Endothelial cell (in vitro differentiated cells): ENCODE measurements at regions not wholly inside any gene's neighbourhood (a gene's known extent, or its start where the extent isn't known, plus 50 kb on each side); places are given as distances from the start of the nearest gene placed in this dataset.

Source experiments
- DNase-seq: peaks from one replicate; pipeline ENCODE4 v3.0.0; 2021; ENCODE audit warnings: low spot score
- H3K27ac Mint-ChIP-seq: one replicate; pipeline ENCODE4 v1.8.0; 2021; ENCODE audit warnings: mixed read lengths, inconsistent platforms; ENCODE audit not compliant: unreplicated experiment
- H3K27me3 Mint-ChIP-seq: one replicate; pipeline ENCODE4 v1.8.0; 2021; ENCODE audit warnings: mild to moderate bottlenecking, moderate library complexity, mixed read lengths, inconsistent platforms; ENCODE audit not compliant: unreplicated experiment
- H3K36me3 Mint-ChIP-seq: one replicate; pipeline ENCODE4 v1.8.0; 2021; ENCODE audit warnings: mild to moderate bottlenecking, low read depth, mixed read lengths, inconsistent platforms; ENCODE audit not compliant: unreplicated experiment
- H3K4me1 Mint-ChIP-seq: one replicate; pipeline ENCODE4 v1.8.0; 2021; ENCODE audit warnings: mild to moderate bottlenecking, mixed read lengths, inconsistent platforms; ENCODE audit not compliant: unreplicated experiment
- H3K4me3 Mint-ChIP-seq: one replicate; pipeline ENCODE4 v1.8.0; 2021; ENCODE audit warnings: mild to moderate bottlenecking, mixed read lengths, inconsistent platforms; ENCODE audit not compliant: unreplicated experiment
- H3K9me3 Mint-ChIP-seq: one replicate; pipeline ENCODE4 v1.8.0; 2021; ENCODE audit warnings: mixed read lengths, inconsistent platforms; ENCODE audit not compliant: unreplicated experiment
- TF ChIP-seq, protein P1 (sequence below): fragments of 200-600 bp; sonication (generic); IDR thresholded peaks from one replicate; pipeline ENCODE4 v1.5.0; 2021; ENCODE audit warnings: antibody characterized with exemption; ENCODE audit not compliant: unreplicated experiment

DNA sequence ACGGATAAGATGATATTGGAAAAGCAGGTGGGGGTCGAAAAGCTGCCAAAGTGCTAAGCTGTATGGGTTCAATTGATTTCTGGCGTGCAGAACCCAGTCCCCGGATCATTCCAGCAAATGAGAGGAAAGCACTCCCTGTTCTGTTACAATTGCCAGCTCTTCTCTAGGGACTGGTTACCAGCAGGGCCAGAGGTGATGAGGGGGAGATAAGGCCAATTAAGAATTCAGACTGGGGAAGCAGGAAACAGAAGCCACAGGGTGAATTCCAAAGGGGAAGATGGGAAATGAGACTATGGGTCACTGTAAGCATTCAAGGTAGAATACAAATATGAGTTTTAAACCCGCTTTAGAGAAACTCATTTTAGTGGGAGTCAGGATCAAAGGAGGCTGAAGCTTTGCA, 349.4 kb upstream of the MAP3K7 start:
- no peak for DNase-seq
- H3K27ac Mint-ChIP-seq = no peak overlapping the region
- TF ChIP-seq, protein P1, sequence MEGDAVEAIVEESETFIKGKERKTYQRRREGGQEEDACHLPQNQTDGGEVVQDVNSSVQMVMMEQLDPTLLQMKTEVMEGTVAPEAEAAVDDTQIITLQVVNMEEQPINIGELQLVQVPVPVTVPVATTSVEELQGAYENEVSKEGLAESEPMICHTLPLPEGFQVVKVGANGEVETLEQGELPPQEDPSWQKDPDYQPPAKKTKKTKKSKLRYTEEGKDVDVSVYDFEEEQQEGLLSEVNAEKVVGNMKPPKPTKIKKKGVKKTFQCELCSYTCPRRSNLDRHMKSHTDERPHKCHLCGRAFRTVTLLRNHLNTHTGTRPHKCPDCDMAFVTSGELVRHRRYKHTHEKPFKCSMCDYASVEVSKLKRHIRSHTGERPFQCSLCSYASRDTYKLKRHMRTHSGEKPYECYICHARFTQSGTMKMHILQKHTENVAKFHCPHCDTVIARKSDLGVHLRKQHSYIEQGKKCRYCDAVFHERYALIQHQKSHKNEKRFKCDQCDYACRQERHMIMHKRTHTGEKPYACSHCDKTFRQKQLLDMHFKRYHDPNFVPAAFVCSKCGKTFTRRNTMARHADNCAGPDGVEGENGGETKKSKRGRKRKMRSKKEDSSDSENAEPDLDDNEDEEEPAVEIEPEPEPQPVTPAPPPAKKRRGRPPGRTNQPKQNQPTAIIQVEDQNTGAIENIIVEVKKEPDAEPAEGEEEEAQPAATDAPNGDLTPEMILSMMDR = no peak
- H3K4me1 Mint-ChIP-seq = peaks cover 21% of the 10 kb centered on the region
- no peak overlapping the region for H3K4me3 Mint-ChIP-seq
- no peaks in the 10 kb centered on the region for H3K27me3 Mint-ChIP-seq
- no peaks in the 10 kb centered on the region for H3K36me3 Mint-ChIP-seq
- no peaks in the 10 kb centered on the region for H3K9me3 Mint-ChIP-seq

DNA sequence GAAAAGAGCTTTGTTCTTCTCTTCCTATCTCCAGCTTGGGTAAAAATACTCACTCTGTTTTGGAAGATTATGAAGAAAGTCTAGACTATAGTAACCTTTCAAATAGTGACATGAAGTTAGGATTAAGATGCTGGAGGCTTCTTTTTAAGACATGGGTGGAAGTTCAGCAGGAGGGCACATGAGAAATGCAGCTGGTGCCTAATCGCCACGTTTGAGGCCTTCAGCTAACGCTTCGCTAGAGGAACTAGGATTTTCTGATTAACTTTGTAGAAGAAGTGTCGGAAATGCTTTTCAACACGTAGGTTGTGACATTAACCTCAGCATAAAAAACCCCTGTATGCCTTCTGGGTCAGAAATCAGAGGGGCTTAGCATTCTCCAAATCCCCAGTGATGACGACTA, 348.1 kb upstream of the MAP3K7 start:
- TF ChIP-seq, protein P1 = no peak
- peaks cover 17% of the 10 kb centered on the region for H3K4me1 Mint-ChIP-seq

DNA sequence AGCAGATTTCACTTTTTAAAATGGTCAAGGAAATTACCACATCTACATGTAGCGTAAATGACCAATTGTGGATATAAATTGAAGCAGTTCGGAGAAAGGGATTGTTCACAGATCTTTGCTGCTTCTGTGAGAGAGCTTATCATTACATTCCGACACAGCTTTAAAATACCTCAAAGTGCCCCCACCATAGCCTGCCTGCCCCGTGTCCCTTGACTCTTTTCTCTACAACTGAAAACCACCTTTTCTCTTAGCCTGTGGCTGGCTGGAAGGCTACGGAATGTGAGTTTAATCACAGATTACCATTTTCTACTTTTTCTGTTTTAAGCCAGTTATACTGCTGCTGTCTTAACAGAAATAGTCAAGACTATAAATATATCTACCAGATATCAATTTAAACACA, 347.2 kb upstream of the MAP3K7 start:
- no peak overlapping the region for H3K4me3 Mint-ChIP-seq
- no peaks in the 10 kb centered on the region for H3K36me3 Mint-ChIP-seq
- H3K4me1 Mint-ChIP-seq = peaks cover 17% of the 10 kb centered on the region
- no peak overlapping the region for H3K27ac Mint-ChIP-seq
- H3K9me3 Mint-ChIP-seq = no peaks in the 10 kb centered on the region
- H3K27me3 Mint-ChIP-seq = no peaks in the 10 kb centered on the region
- DNase-seq = no peak
- TF ChIP-seq, protein P1 = no peak

More for the DNA sequence above, 348.1 kb upstream of the MAP3K7 start:
- Mint-ChIP-seq H3K4me3 (no peak overlapping the region), H3K36me3 (no peaks in the 10 kb centered on the region), H3K27ac (no peak overlapping the region), H3K9me3 (no peaks in the 10 kb centered on the region), H3K27me3 (no peaks in the 10 kb centered on the region)
- DNase-seq = no peak

DNA sequence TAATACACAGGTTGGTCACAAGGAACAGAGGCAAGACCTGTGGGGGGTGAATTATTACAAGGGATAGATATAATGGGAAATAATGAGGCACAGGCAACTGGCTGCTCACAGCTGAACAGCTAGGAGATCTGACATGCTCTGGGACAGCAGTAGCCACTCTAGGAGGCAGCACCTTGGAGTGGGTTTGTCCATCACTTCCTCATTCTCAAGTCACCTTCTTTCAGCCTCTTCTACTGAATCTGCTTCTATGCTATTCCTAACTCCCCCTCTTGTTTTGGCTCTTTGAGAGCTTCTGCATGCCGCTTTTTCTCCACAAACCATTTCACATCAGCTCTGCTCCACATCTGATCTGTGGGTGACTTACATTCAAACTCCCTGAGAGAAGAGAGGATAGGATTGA, 345.5 kb upstream of the MAP3K7 start:
- DNase-seq = no peak
- H3K36me3 Mint-ChIP-seq = no peaks in the 10 kb centered on the region
- H3K4me1 Mint-ChIP-seq = peaks cover 17% of the 10 kb centered on the region
- no peak overlapping the region for H3K27ac Mint-ChIP-seq
- no peaks in the 10 kb centered on the region for H3K27me3 Mint-ChIP-seq
- H3K9me3 Mint-ChIP-seq = no peaks in the 10 kb centered on the region
- H3K4me3 Mint-ChIP-seq = no peak overlapping the region
- TF ChIP-seq, protein P1 = no peak

DNA sequence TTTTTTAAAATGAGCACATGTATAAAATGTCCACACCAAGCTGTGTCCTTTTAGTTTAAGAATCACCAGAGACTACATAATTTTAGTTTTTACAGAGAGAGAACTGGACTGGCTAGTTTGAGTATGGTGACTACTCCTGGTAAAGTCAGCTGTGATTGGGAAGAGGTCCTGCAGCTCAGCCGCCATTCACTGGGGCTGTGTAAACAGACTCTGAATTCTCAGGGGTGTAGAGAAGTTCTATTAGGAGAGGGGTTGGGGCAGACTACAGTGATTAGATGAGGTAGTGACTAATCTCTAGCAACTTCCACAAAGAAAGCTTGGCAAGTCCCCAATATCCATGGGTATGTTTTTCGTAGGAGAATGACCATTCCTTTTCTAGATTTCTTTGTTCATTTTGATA, 341.2 kb upstream of the MAP3K7 start:
- Mint-ChIP-seq H3K27me3 (no peaks in the 10 kb centered on the region), H3K4me3 (no peak overlapping the region), H3K36me3 (no peaks in the 10 kb centered on the region), H3K4me1 (peaks cover 10% of the 10 kb centered on the region), H3K9me3 (no peaks in the 10 kb centered on the region), H3K27ac (no peak overlapping the region)
- no peak for DNase-seq
- TF ChIP-seq, protein P1 = no peak
